Upper lobe of left lung (tissue), 6 donors: ENCODE measurements at regions not wholly inside any gene's neighbourhood (a gene's known extent, or its start where the extent isn't known, plus 50 kb on each side); places are given as distances from the start of the nearest gene placed in this dataset.
"Not testable (repeated sequence)": the region's sequence is repeated elsewhere in the genome, so short reads cannot be mapped to it uniquely, and the experiment has no call there.

Experiments
- ATAC-seq, 2 donors: fragments of 200-7000 bp; cut with Tn5 transposase; one replicate each; pipeline ENCODE4 v1.9.1; 2022; ENCODE audit warnings: mild to moderate bottlenecking in 2 of 2, moderate library complexity in 2 of 2; ENCODE audit not compliant: low FRiP score in 2 of 2
- DNase-seq, 2 donors: peaks; one replicate each; pipeline ENCODE4 v3.0.0-alpha.2; 2019 to 2020
- H3K27ac ChIP-seq, 4 donors: fragments of 200-600 bp; sonication (generic); one replicate each; pipeline ENCODE4 v1.5.1; 2016 to 2019
- H3K27me3 ChIP-seq, 4 donors: fragments of 200-600 bp; sonication (generic); one replicate each; pipeline ENCODE4 v1.5.1; 2017 to 2019
- H3K36me3 ChIP-seq, 4 donors: fragments of 200-600 bp; sonication (generic); one replicate each; pipeline ENCODE4 v1.5.1; 2016 to 2019
- H3K4me1 ChIP-seq, 4 donors: fragments of 200-600 bp; sonication (generic); one replicate each; pipeline ENCODE4 v1.5.1; 2018 to 2019
- H3K4me3 ChIP-seq, 4 donors: fragments of 200-600 bp; sonication (generic); one replicate each; pipeline ENCODE4 v1.5.1; 2017 to 2019; ENCODE audit warnings: mild to moderate bottlenecking in 2 of 4, moderate library complexity in 1 of 4
- H3K9me3 ChIP-seq, 4 donors: fragments of 200-600 bp; sonication (generic); one replicate each; pipeline ENCODE4 v1.5.1; 2018 to 2019
- CTCF ChIP-seq, 6 experiments: fragments of 450-650 bp in 4 of 6; fragments of 200-600 bp in 2 of 6; sonication (generic) in 2 of 6; IDR thresholded peaks; one replicate each; pipeline ENCODE4 v1.5.1; 2016 to 2019; ENCODE audit warnings: antibody characterized with exemption in 6 of 6
- WGBS, 2 donors: methylation state at CpG; one replicate each; pipeline ENCODE4 v1.1.5; 2017 to 2018; 5-methylcytosine and 5-hydroxymethylcytosine counted together
- donor health status: DM: no; HTN: no; CAD: no; lungs with moderate emphysema.
- donor health status: DM: no; HTN: yes; CAD: no; lungs with severe emphysema.

- not testable (repeated sequence) for H3K4me3 ChIP-seq, H3K4me1 ChIP-seq, ATAC-seq, H3K27ac ChIP-seq, H3K27me3 ChIP-seq, H3K36me3 ChIP-seq, H3K9me3 ChIP-seq
- peak; percentile 50 to 92 for DNase-seq
- TF ChIP-seq CTCF (IDR thresholded peaks at IDR 0.05) = peak in 1 of 6 experiments; percentile 16
- 23 to 33% methylated on average over 26 to 28 of the region's 31 CpGs for WGBS, 2 donors
These were observed 1546.5 kb downstream of the RPIA start for GRCh38 chr2:90237923-90238361.

- H3K4me1 ChIP-seq, H3K9me3 ChIP-seq, ATAC-seq, H3K4me3 ChIP-seq, H3K36me3 ChIP-seq, H3K27me3 ChIP-seq, H3K27ac ChIP-seq: not testable (repeated sequence)
- DNase-seq = peak in 1 of 2 donors; percentile 70
- WGBS, 2 donors = 89 to 90% methylated on average over 25 to 31 of the region's 43 CpGs
These were observed 1547.2 kb downstream of the RPIA start for GRCh38 chr2:90238505-90239230.

- whole genome bisulfite sequencing, 2 donors = 57 to 76% methylated on average over 2 to 6 of the region's 6 CpGs
- not testable (repeated sequence) for ATAC-seq, H3K4me1 ChIP-seq, H3K9me3 ChIP-seq, H3K4me3 ChIP-seq, H3K27ac ChIP-seq, H3K27me3 ChIP-seq, DNase-seq, H3K36me3 ChIP-seq
These were observed 1548.3 kb downstream of the RPIA start for GRCh38 chr2:90239769-90240168.

GRCh38 chr2:90244902-90245765 lies 1553.7 kb downstream of the RPIA start:
- peak in 1 of 2 donors; percentile 82 for DNase-seq
- not testable (repeated sequence) for H3K9me3 ChIP-seq, H3K27ac ChIP-seq, ATAC-seq, H3K27me3 ChIP-seq, H3K36me3 ChIP-seq, H3K4me1 ChIP-seq, H3K4me3 ChIP-seq
- 89 to 91% methylated on average over 37 to 60 of the region's 94 CpGs for WGBS, 2 donors

GRCh38 chr2:90248400-90248799 lies 1556.9 kb downstream of the RPIA start:
- WGBS, 2 donors = 96 to 100% methylated on average over 4 to 9 of the region's 14 CpGs
- ATAC-seq, H3K36me3 ChIP-seq, H3K27ac ChIP-seq, H3K27me3 ChIP-seq, H3K4me3 ChIP-seq, H3K4me1 ChIP-seq, H3K9me3 ChIP-seq: not testable (repeated sequence)
- DNase-seq = peak in 1 of 2 donors; percentile 67

- WGBS, 2 donors = 70 to 87% methylated on average over 3 to 5 of the region's 8 CpGs
These were observed 1558.9 kb downstream of the RPIA start for GRCh38 chr2:90250350-90250749.

GRCh38 chr2:90251576-90251975 lies 1560.1 kb downstream of the RPIA start:
- not testable (repeated sequence) for ATAC-seq, H3K27ac ChIP-seq, H3K4me3 ChIP-seq, H3K36me3 ChIP-seq, H3K4me1 ChIP-seq, H3K9me3 ChIP-seq, H3K27me3 ChIP-seq
- DNase-seq = peak in 1 of 2 donors; percentile 42
- whole genome bisulfite sequencing, 2 donors = 73 to 100% methylated on average over 1 to 2 of the region's 2 CpGs

More at GRCh38 chr2:90250350-90250749, 1558.9 kb downstream of the RPIA start:
- H3K27me3 ChIP-seq, H3K27ac ChIP-seq, H3K4me1 ChIP-seq, H3K9me3 ChIP-seq, H3K36me3 ChIP-seq, ATAC-seq, H3K4me3 ChIP-seq: not testable (repeated sequence)
- peak in 1 of 2 donors; percentile 66 for DNase-seq

- not testable (repeated sequence) for H3K27me3 ChIP-seq
These were observed 1561.8 kb downstream of the RPIA start for GRCh38 chr2:90253306-90253705.

GRCh38 chr2:90266888-90267287 lies 1575.4 kb downstream of the RPIA start:
- not testable (repeated sequence) for H3K36me3 ChIP-seq, H3K27ac ChIP-seq, H3K4me1 ChIP-seq, H3K27me3 ChIP-seq, ATAC-seq, DNase-seq, H3K4me3 ChIP-seq, H3K9me3 ChIP-seq
- WGBS, 2 donors = 89 to 100% methylated on average over 1 of the region's 1 CpG

More at GRCh38 chr2:90253306-90253705, 1561.8 kb downstream of the RPIA start:
- 89 to 95% methylated on average over 6 to 8 of the region's 8 CpGs for WGBS, 2 donors
- H3K4me1 ChIP-seq, ATAC-seq, H3K27ac ChIP-seq, H3K4me3 ChIP-seq, H3K36me3 ChIP-seq, H3K9me3 ChIP-seq: not testable (repeated sequence)
- DNase-seq = peak in 1 of 2 donors; percentile 43

GRCh38 chr2:90287751-90288150 lies 1596.3 kb downstream of the RPIA start:
- H3K36me3 ChIP-seq, DNase-seq, ATAC-seq, H3K27ac ChIP-seq, H3K27me3 ChIP-seq, H3K9me3 ChIP-seq, H3K4me1 ChIP-seq, H3K4me3 ChIP-seq: not testable (repeated sequence)

GRCh38 chr2:90288396-90288795 lies 1596.9 kb downstream of the RPIA start:
- H3K27me3 ChIP-seq, H3K36me3 ChIP-seq, H3K9me3 ChIP-seq, H3K4me3 ChIP-seq, H3K4me1 ChIP-seq, H3K27ac ChIP-seq, ATAC-seq: not testable (repeated sequence)
- peak in 1 of 2 donors; percentile 74 for DNase-seq
- WGBS, 2 donors = no CpG with 5 or more reads among the region's 7 CpGs
